D721Med (cell line): ENCODE measurements at regions not wholly inside any gene's neighbourhood (a gene's known extent, or its start where the extent isn't known, plus 50 kb on each side); places are given as distances from the start of the nearest gene placed in this dataset.

Source experiments
- DNase-seq: peaks from one replicate; pipeline ENCODE4 v3.0.0; 2011; ENCODE audit warnings: low spot score; ENCODE audit not compliant: insufficient read length
- FAIRE-seq: peaks from 2 replicates; lab custom pipeline; 2011; peaks lifted over from hg19 to GRCh38; lab: Jason Lieb, UNC
- CTCF ChIP-seq: IDR thresholded peaks from 2 replicates; pipeline ENCODE4 v1.5.1; 2012; ENCODE audit warnings: mild to moderate bottlenecking, control low read depth; ENCODE audit not compliant: insufficient read depth; ENCODE audit errors: missing control alignments

GRCh38 chr4:74674750-74675149, 119.6 kb downstream of the BTC start:
- no peak for TF ChIP-seq CTCF
- no peak for FAIRE-seq
- no peak for DNase-seq

GRCh38 chr4:74675673-74676279, 118.5 kb downstream of the BTC start:
- DNase-seq (no peak), FAIRE-seq (peak; percentile 25)
- peak; percentile 64 for TF ChIP-seq CTCF

GRCh38 chr4:74682567-74683359, 111.6 kb downstream of the BTC start:
- DNase-seq (no peak), FAIRE-seq (no peak)
- TF ChIP-seq CTCF = no peak

GRCh38 chr4:74692972-74693371, 101.4 kb downstream of the BTC start:
- DNase-seq = no peak
- TF ChIP-seq CTCF = no peak
- no peak for FAIRE-seq
